Karpas-422 (cell line): ENCODE measurements at regions not wholly inside any gene's neighbourhood (a gene's known extent, or its start where the extent isn't known, plus 50 kb on each side); places are given as distances from the start of the nearest gene placed in this dataset.
"Not testable (repeated sequence)": the region's sequence is repeated elsewhere in the genome, so short reads cannot be mapped to it uniquely, and the experiment has no call there.

Experiments
- DNase-seq: peaks from one replicate; pipeline ENCODE4 v3.0.0-alpha.2; 2015
- H2AFZ ChIP-seq: fragments of 200-600 bp; sonication (generic); 2 replicates; pipeline ENCODE4 v1.6.1; 2014; ENCODE audit warnings: antibody characterized with exemption, low read length, mixed read lengths
- H3K27ac ChIP-seq: fragments of 200-600 bp; sonication (generic); 2 replicates; pipeline ENCODE4 v1.5.1; 2014; ENCODE audit warnings: mild to moderate bottlenecking, low read length, moderate library complexity
- H3K27me3 ChIP-seq: fragments of 200-600 bp; sonication (generic); 2 replicates; pipeline ENCODE4 v1.6.1; 2014; ENCODE audit warnings: low read length, mixed read lengths
- H3K36me3 ChIP-seq: fragments of 200-600 bp; sonication (generic); 2 replicates; pipeline ENCODE4 v1.6.1; 2014; ENCODE audit warnings: low read length, mixed read lengths; ENCODE audit not compliant: insufficient read depth
- H3K4me1 ChIP-seq: fragments of 200-600 bp; sonication (generic); 2 replicates; pipeline ENCODE4 v1.6.1; 2014; ENCODE audit warnings: mild to moderate bottlenecking, low read length, mixed read lengths
- H3K4me2 ChIP-seq: fragments of 200-600 bp; sonication (generic); 2 replicates; pipeline ENCODE4 v1.6.1; 2014; ENCODE audit warnings: low read length, low read depth, mild to moderate bottlenecking; ENCODE audit not compliant: poor library complexity, severe bottlenecking
- H3K4me3 ChIP-seq: fragments of 200-600 bp; sonication (generic); 2 replicates; pipeline ENCODE4 v1.5.1; 2014; ENCODE audit warnings: mild to moderate bottlenecking, antibody characterized with exemption, low read length, mixed read lengths
- H3K79me2 ChIP-seq: fragments of 200-600 bp; sonication (generic); 2 replicates; pipeline ENCODE4 v1.6.1; 2014; ENCODE audit warnings: mild to moderate bottlenecking, low read length, mixed read lengths
- H3K9ac ChIP-seq: fragments of 200-600 bp; sonication (generic); 2 replicates; pipeline ENCODE4 v1.6.0; 2014; ENCODE audit warnings: low read length
- H3K9me2 ChIP-seq: fragments of 200-600 bp; sonication (generic), shearing (Covaris generic); replicated peaks from 2 replicates; pipeline ENCODE4 v1.6.0; 2014; ENCODE audit warnings: mild to moderate bottlenecking, low read length, moderate library complexity; ENCODE audit not compliant: insufficient read depth
- H3K9me3 ChIP-seq: fragments of 300-700, 200-600 bp; sonication (generic); 2 replicates; pipeline ENCODE4 v1.6.1; 2014; ENCODE audit warnings: low read length, mixed read lengths
- H4K20me1 ChIP-seq: fragments of 200-600 bp; sonication (generic); 2 replicates; pipeline ENCODE4 v1.6.1; 2014; ENCODE audit warnings: mild to moderate bottlenecking, antibody characterized with exemption, low read length, low read depth; ENCODE audit not compliant: insufficient read depth

- Histone ChIP-seq H3K36me3 (no peaks in the 10 kb centered on the region), H3K9me2 (no peaks in the 10 kb centered on the region), H3K27ac (no peak overlapping the region), H3K27me3 (no peaks in the 10 kb centered on the region; the same call in 1 of the 2 replicates), H4K20me1 (no peaks in the 10 kb centered on the region), H3K79me2 (no peaks in the 10 kb centered on the region), H3K9ac (no peak overlapping the region), H3K4me1 (no peaks in the 10 kb centered on the region), H3K4me3 (no peak overlapping the region), H3K4me2 (no peak overlapping the region), H2AFZ (no peak overlapping the region), H3K9me3 (no peaks in the 10 kb centered on the region)
- DNase-seq = no peak
Measured at GRCh38 chr2:147294825-147295392, 549.9 kb upstream of the ACVR2A start.

GRCh38 chr2:147293991-147294824, 550.6 kb upstream of the ACVR2A start:
- DNase-seq = no peak
- H3K27me3 ChIP-seq = no peaks in the 10 kb centered on the region; the same call in 1 of the 2 replicates
- H3K27ac ChIP-seq = no peak overlapping the region
- no peak overlapping the region for H3K9ac ChIP-seq
- no peaks in the 10 kb centered on the region for H4K20me1 ChIP-seq
- H2AFZ ChIP-seq = no peak overlapping the region
- H3K4me1 ChIP-seq = no peaks in the 10 kb centered on the region
- no peaks in the 10 kb centered on the region for H3K36me3 ChIP-seq
- no peaks in the 10 kb centered on the region for H3K9me2 ChIP-seq
- no peak overlapping the region for H3K4me2 ChIP-seq
- H3K9me3 ChIP-seq = no peaks in the 10 kb centered on the region
- H3K4me3 ChIP-seq = no peak overlapping the region
- no peaks in the 10 kb centered on the region for H3K79me2 ChIP-seq

- Histone ChIP-seq H3K9ac (no peak overlapping the region), H3K9me3 (no peaks in the 10 kb centered on the region), H3K4me1 (no peaks in the 10 kb centered on the region), H3K4me2 (no peak overlapping the region), H3K4me3 (no peak overlapping the region), H3K27me3 (no peaks in the 10 kb centered on the region; the same call in 1 of the 2 replicates), H3K79me2 (no peaks in the 10 kb centered on the region), H3K9me2 (0 out of 2 replicates have a peak, but pooled peaks cover 3% of the 10 kb centered on the region), H2AFZ (no peak overlapping the region), H3K27ac (no peak overlapping the region), H3K36me3 (no peaks in the 10 kb centered on the region), H4K20me1 (no peaks in the 10 kb centered on the region)
- no peak for DNase-seq
Measured at GRCh38 chr2:147288131-147288530, 556.7 kb upstream of the ACVR2A start.

GRCh38 chr2:147275943-147276342, 568.9 kb upstream of the ACVR2A start:
- H4K20me1 ChIP-seq = no peaks in the 10 kb centered on the region
- H2AFZ ChIP-seq = no peak overlapping the region
- H3K9me3 ChIP-seq = no peaks in the 10 kb centered on the region
- H3K9me2 ChIP-seq = no peaks in the 10 kb centered on the region
- H3K79me2 ChIP-seq = no peaks in the 10 kb centered on the region
- no peak overlapping the region for H3K9ac ChIP-seq
- no peak for DNase-seq
- no peak overlapping the region for H3K4me3 ChIP-seq
- H3K27ac ChIP-seq = no peak overlapping the region
- H3K36me3 ChIP-seq = no peaks in the 10 kb centered on the region
- no peak overlapping the region for H3K4me2 ChIP-seq
- no peaks in the 10 kb centered on the region for H3K27me3 ChIP-seq
- no peaks in the 10 kb centered on the region for H3K4me1 ChIP-seq

GRCh38 chr2:147273628-147274027, 571.2 kb upstream of the ACVR2A start:
- no peaks in the 10 kb centered on the region for H3K9me3 ChIP-seq

GRCh38 chr2:147273106-147273505, 571.7 kb upstream of the ACVR2A start:
- Histone ChIP-seq H3K27me3 (no peaks in the 10 kb centered on the region), H3K4me1 (no peaks in the 10 kb centered on the region), H3K27ac (no peak overlapping the region), H4K20me1 (no peaks in the 10 kb centered on the region), H3K9ac (no peak overlapping the region), H3K9me2 (no peaks in the 10 kb centered on the region), H3K9me3 (no peaks in the 10 kb centered on the region), H3K79me2 (no peaks in the 10 kb centered on the region), H3K4me2 (no peak overlapping the region), H3K36me3 (no peaks in the 10 kb centered on the region), H2AFZ (no peak overlapping the region), H3K4me3 (no peak overlapping the region)
- no peak for DNase-seq

More at GRCh38 chr2:147273628-147274027, 571.2 kb upstream of the ACVR2A start:
- no peaks in the 10 kb centered on the region for H3K36me3 ChIP-seq
- H4K20me1 ChIP-seq = no peaks in the 10 kb centered on the region
- H3K4me1 ChIP-seq = no peaks in the 10 kb centered on the region
- H3K9ac ChIP-seq = no peak overlapping the region
- no peak overlapping the region for H3K4me3 ChIP-seq
- no peaks in the 10 kb centered on the region for H3K79me2 ChIP-seq
- H3K4me2 ChIP-seq = no peak overlapping the region
- no peak overlapping the region for H2AFZ ChIP-seq
- no peak for DNase-seq
- no peaks in the 10 kb centered on the region for H3K27me3 ChIP-seq
- no peak overlapping the region for H3K27ac ChIP-seq
- no peaks in the 10 kb centered on the region for H3K9me2 ChIP-seq

GRCh38 chr2:147269581-147269980, 575.2 kb upstream of the ACVR2A start:
- not testable (repeated sequence) for H3K4me3 ChIP-seq, H4K20me1 ChIP-seq, H3K9me2 ChIP-seq, H3K4me1 ChIP-seq, H3K4me2 ChIP-seq, H2AFZ ChIP-seq, H3K27me3 ChIP-seq, H3K36me3 ChIP-seq, H3K79me2 ChIP-seq, H3K9ac ChIP-seq, H3K9me3 ChIP-seq, DNase-seq, H3K27ac ChIP-seq

- no peaks in the 10 kb centered on the region for H3K4me1 ChIP-seq
- no peak overlapping the region for H3K27ac ChIP-seq
- no peak overlapping the region for H3K4me2 ChIP-seq
- H3K36me3 ChIP-seq = no peaks in the 10 kb centered on the region
- no peak overlapping the region for H3K4me3 ChIP-seq
- no peak for DNase-seq
- H3K27me3 ChIP-seq = no peaks in the 10 kb centered on the region
- H3K9ac ChIP-seq = no peak overlapping the region
- H4K20me1 ChIP-seq = no peaks in the 10 kb centered on the region
- no peak overlapping the region for H2AFZ ChIP-seq
- H3K9me2 ChIP-seq = no peaks in the 10 kb centered on the region
- H3K9me3 ChIP-seq = no peaks in the 10 kb centered on the region
- H3K79me2 ChIP-seq = no peaks in the 10 kb centered on the region
Measured at GRCh38 chr2:147260241-147260640, 584.6 kb upstream of the ACVR2A start.
